Anterior cingulate cortex (tissue), 58 donors: ENCODE measurements at regions not wholly inside any gene's neighbourhood (a gene's known extent, or its start where the extent isn't known, plus 50 kb on each side); places are given as distances from the start of the nearest gene placed in this dataset.

Source experiments
- DNase-seq, 58 donors: peaks; one replicate each; lab custom pipeline; 2025; lab: John Stamatoyannopoulos, UW

- no peak for DNase-seq
Observed at GRCh38 chr18:76134628-76135027, 360.4 kb downstream of the ZNF516 start.

- DNase-seq, result no peak
Observed at GRCh38 chr18:76133873-76134272, 361.2 kb downstream of the ZNF516 start.

- DNase-seq, result no peak
Observed at GRCh38 chr18:76131738-76132137, 363.3 kb downstream of the ZNF516 start.

- DNase-seq, result no peak
Observed at GRCh38 chr18:76130845-76131244, 364.2 kb downstream of the ZNF516 start.

DNA sequence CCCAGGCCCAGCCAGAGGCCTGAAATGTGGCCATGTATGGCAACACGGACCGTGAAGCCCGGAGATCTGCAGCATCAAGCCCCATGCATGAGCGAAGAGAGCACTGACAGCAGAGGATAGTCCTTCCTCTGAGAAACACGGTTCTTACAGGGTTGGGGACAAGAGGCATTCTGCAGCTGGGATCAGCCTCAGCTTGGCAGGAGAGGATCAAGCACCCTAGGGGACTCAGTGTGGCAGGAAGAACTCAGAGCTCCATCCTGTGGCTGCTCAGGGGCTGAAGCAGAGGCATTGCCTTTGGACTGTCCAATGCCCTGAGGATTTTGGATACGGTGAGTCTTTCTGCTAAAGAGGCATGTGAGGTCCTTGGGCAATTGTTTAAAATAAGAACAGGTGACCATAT, 368.7 kb downstream of the ZNF516 start:
- DNase-seq, result no peak

DNA sequence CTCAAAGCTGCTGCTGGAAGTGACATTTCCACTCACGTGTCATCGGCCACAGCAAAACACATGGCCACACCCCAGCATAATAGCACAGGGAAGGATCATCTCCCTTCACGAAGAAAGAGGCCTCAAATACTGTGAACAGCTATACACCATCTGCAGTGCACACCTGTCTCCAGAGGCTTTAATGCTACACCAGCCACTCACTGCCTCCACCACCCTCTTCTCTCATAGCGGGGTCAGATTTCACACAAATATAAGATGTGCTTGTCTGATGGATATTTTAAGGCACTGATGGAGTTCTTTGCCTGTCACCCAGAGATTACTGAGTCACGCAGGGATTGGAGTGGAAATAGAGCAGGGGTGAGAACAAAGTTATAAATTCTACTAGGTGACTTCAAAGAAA, 374.0 kb downstream of the ZNF516 start:
- no peak for DNase-seq

- DNase-seq, result no peak
Observed at GRCh38 chr18:76115580-76115979, 379.5 kb downstream of the ZNF516 start.

DNA sequence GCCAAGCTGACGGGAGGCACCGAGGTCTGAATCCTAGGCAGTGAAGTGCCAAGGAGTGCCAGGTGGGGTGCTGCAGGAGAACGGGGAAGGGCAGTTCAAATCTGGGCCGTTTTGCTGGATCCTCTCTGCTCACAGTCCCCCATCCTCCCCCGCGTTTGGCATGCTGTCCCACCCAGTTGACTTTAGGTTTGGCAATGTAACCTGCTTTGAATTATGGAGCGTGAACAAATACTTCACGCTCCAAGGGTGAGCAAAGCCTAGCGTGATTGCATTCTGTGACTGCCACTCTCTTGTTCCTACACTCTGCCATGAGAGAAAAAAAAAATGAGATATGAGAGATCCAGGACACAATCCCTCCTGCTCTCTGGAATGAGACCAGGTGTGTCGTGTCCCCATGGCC, 381.9 kb downstream of the ZNF516 start:
- DNase-seq, result no peak

GRCh38 chr18:76102626-76103025, 392.4 kb downstream of the ZNF516 start:
- no peak for DNase-seq

DNA sequence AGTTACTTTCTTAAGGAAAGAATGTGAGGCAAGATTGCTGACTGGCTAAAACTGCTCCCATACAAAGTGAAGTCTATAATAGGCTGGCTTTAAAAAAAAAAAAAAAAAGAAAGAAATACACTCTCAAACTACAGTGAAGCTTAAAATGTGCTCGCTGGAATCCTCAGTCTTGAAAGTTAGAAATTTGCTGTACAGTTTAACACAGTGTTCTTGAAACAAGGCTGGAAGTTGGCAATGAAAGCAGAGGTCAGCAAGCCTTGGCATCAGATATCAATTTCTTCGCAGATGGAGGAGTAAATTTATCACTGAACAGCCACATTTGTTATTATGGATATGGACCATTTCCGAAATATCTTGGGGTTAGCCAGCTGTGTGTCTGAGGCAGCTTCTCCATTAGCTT, 392.9 kb downstream of the ZNF516 start:
- no peak for DNase-seq

DNA sequence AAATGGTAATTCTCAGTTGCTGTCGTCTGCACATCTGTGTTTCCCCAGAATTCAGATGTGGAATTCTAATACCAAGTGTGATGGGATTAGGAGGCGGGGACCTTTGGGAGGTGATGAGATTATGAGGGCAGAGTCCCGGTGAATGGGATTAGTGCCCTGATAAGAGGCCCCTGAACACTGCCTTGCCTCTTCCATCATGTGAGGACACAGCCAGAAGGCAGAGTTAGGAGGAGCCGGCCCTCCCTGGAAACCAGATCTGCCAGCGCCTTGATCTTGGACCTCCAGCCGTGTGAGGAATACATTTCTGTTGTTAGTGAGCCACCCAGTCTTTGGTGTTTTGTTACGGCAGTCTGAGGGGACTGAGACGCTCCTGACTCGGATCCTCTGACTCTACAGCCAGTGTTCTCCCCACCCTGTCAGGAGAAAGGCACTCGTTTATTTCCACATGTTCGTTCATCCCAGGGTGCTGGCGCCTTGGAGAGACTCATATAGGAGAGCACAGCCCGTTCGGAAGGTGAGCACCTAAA, 395.0 kb downstream of the ZNF516 start:
- DNase-seq, result no peak

DNA sequence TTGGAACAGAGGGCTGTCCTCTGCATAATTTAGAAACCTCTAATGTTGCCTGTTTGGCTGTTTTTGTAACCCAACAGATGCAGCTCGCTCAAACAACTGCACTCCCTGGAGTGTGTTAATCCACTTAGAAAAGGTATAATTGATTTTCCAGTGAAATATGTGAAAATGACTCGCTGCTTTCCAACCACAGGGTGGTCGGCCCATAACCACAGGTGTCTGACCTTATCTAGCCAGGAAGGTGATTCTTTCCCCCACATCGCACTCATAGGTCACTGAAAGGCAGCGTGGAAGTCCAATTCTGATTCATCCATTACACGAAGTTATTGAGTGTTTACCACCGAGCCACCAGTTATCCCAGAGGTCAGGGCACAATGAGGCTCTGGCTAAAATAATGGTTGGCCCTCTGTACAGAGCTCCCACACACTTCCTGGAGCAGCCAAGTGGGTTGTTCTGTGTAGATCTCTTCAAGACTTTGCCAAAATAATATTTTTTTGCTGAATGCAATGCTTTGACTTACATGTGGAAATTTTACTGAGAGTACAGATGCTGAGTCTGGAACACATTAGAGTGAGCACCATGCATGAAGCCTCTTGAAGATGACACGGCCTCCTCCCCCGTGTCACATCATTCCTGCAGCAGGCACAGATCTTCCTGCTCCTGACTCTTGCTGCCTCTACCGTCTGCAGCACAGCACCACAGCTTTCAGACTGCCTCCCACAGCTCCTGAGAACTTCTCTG, 396.2 kb downstream of the ZNF516 start:
- DNase-seq, result peak in 3 of 58 donors; percentile 2 to 13 (median 7)

GRCh38 chr18:76081536-76081935, 413.5 kb downstream of the ZNF516 start:
- no peak for DNase-seq

DNA sequence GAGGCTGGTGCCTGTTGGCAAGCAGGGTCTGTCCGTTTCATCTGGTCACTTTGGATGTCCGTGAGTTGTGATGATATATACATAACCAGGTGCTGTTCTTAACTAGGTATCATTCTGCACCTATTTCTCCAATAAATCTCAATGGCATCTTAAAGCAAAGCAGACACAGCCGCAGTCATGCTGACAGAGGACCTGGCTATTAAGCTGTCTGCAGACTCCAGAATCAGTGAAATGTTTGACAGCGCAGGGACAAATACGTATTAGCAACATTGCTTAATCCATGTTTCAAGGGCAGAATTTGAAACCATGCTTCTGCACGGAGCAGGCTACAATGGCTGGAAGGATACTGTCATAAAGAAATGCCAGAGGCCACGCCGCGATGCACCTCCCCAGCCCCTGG, 414.6 kb downstream of the ZNF516 start:
- no peak for DNase-seq

- DNase-seq, result no peak
Observed at GRCh38 chr18:76075777-76076176, 419.3 kb downstream of the ZNF516 start.

GRCh38 chr18:76064998-76065397, 430.0 kb downstream of the ZNF516 start:
- no peak for DNase-seq

- no peak for DNase-seq
Observed at GRCh38 chr18:76058146-76058545, 436.9 kb downstream of the ZNF516 start.

- no peak for DNase-seq
Observed at GRCh38 chr18:76057386-76057785, 437.7 kb downstream of the ZNF516 start.

GRCh38 chr18:76056471-76057110, 438.5 kb downstream of the ZNF516 start:
- DNase-seq, result no peak

- no peak for DNase-seq
Observed at GRCh38 chr18:76055578-76055977, 439.5 kb downstream of the ZNF516 start.

DNA sequence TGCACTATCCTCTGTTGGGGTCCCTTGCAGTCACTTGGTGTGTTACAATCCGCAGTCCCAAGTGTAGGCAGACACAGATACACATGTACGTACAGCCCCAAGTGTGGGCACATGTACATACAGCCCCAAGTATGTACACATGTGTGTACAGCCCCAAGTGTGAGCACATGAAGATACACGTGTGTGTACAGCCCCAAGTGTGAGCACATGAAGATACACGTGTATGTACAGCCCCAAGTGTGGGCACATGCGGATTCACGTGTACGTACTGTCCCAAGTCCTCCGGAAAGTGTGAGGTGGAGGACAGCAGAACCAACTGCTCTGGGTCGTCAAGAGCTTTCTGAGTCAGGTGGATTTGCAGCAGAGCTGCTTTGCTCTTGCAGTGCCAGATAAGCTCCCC, 440.0 kb downstream of the ZNF516 start:
- no peak for DNase-seq

GRCh38 chr18:76054156-76054555, 440.9 kb downstream of the ZNF516 start:
- DNase-seq, result no peak
